MCF 10A (cell line): ENCODE measurements at regions not wholly inside any gene's neighbourhood (a gene's known extent, or its start where the extent isn't known, plus 50 kb on each side); places are given as distances from the start of the nearest gene placed in this dataset.

Source experiments
- BruUV-seq: library from RNA; stranded (reverse); fragments of 400-500 nt; replicated peaks from 2 replicates; lab custom pipeline; 2021; lab: Mats Ljungman, UMichigan
- CTCF ChIA-PET: fragments of 300-600 bp; sonication (Branson Sonifier 250); formaldehyde crosslinking; extraction: SDS; loops from one replicate; lab custom pipeline; 2021; ENCODE audit warnings: antibody characterized with exemption, inconsistent platforms; lab: Yijun Ruan, JAX
- POLR2A ChIA-PET: fragments of 300-600, 350-650 bp; sonication (Branson Sonifier 250); formaldehyde crosslinking; extraction: SDS; loops from one replicate; lab custom pipeline; 2020; ENCODE audit warnings: antibody characterized with exemption, inconsistent platforms; lab: Yijun Ruan, JAX
- DNase-seq: peaks from one replicate; pipeline ENCODE4 v3.0.0-alpha.2; 2018; ENCODE audit not compliant: unreplicated experiment
- H3K27ac Mint-ChIP-seq: one replicate; pipeline ENCODE4 v1.8.0; 2022; ENCODE audit warnings: mild to moderate bottlenecking, low read depth, mixed read lengths; ENCODE audit not compliant: unreplicated experiment
- H3K27me3 Mint-ChIP-seq: one replicate; pipeline ENCODE4 v1.8.0; 2022; ENCODE audit warnings: mixed read lengths; ENCODE audit not compliant: insufficient read depth, unreplicated experiment
- H3K36me3 Mint-ChIP-seq: one replicate; pipeline ENCODE4 v1.8.0; 2022; ENCODE audit warnings: mild to moderate bottlenecking, moderate library complexity, mixed read lengths; ENCODE audit not compliant: insufficient read depth, unreplicated experiment
- H3K4me1 Mint-ChIP-seq: one replicate; pipeline ENCODE4 v1.8.0; 2022; ENCODE audit warnings: mixed read lengths; ENCODE audit not compliant: insufficient read depth, unreplicated experiment
- H3K4me3 Mint-ChIP-seq: one replicate; pipeline ENCODE4 v1.8.0; 2022; ENCODE audit warnings: mild to moderate bottlenecking, moderate library complexity, mixed read lengths; ENCODE audit not compliant: unreplicated experiment
- H3K9me3 Mint-ChIP-seq: one replicate; pipeline ENCODE4 v1.8.0; 2022; ENCODE audit warnings: mixed read lengths; ENCODE audit not compliant: unreplicated experiment
- CTCF ChIP-seq: fragments of 200-600 bp; IDR thresholded peaks from one replicate; pipeline ENCODE4 v1.8.0; 2022; ENCODE audit warnings: antibody characterized with exemption, mild to moderate bottlenecking; ENCODE audit not compliant: unreplicated experiment
- intact Hi-C: fragments of 100-400 bp; cut with micrococcal nuclease; formaldehyde crosslinking; loops from 2 replicates; pipeline ENCODE4 v1.14.1; 2022

GRCh38 chr21:45347712-45348499 lies 57.1 kb upstream of the COL18A1 start:
- Mint-ChIP-seq H3K27ac (no peak overlapping the region), H3K27me3 (no peaks in the 10 kb centered on the region), H3K9me3 (no peaks in the 10 kb centered on the region), H3K4me1 (no peaks in the 10 kb centered on the region), H3K36me3 (peaks cover 5% of the 10 kb centered on the region), H3K4me3 (no peak overlapping the region)
- POLR2A ChIA-PET, result no interaction called here
- CTCF ChIA-PET, result no interaction called here
- BruUV-seq, result no TSS peak
- intact Hi-C loops, result no loop called here
- DNase-seq, result no peak
- TF ChIP-seq CTCF, result no peak

GRCh38 chr21:45348591-45349327 lies 56.2 kb upstream of the COL18A1 start:
- DNase-seq, result no peak
- Mint-ChIP-seq H3K4me3 (no peak overlapping the region), H3K9me3 (no peaks in the 10 kb centered on the region), H3K4me1 (no peaks in the 10 kb centered on the region), H3K36me3 (no peaks in the 10 kb centered on the region), H3K27me3 (no peaks in the 10 kb centered on the region), H3K27ac (no peak overlapping the region)
- intact Hi-C loops, result no loop called here
- no peak for TF ChIP-seq CTCF
- ChIA-PET POLR2A (no interaction called here), CTCF (no interaction called here)
- no TSS peak for BruUV-seq

GRCh38 chr21:45350206-45350854 lies 54.6 kb upstream of the COL18A1 start:
- H3K9me3 Mint-ChIP-seq, result no peaks in the 10 kb centered on the region
- no peak overlapping the region for H3K4me3 Mint-ChIP-seq
- POLR2A ChIA-PET, result interaction anchor here (0.7 to 0.9 kb wide), 2 partner anchors 14 to 16 kb away, joined by 3 to 6 read pairs; no protein-coding TSS in a partner anchor
- intact Hi-C loops, result no loop called here
- no TSS peak for BruUV-seq
- no peak for TF ChIP-seq CTCF
- CTCF ChIA-PET, result interaction anchor here (0.5 to 0.8 kb wide), 4 partner anchors 58 to 1286 kb away, joined by 3 to 4 read pairs (median 3); no protein-coding TSS in a partner anchor
- no peak overlapping the region for H3K27ac Mint-ChIP-seq
- no peak for DNase-seq
- H3K27me3 Mint-ChIP-seq, result no peaks in the 10 kb centered on the region
- no peaks in the 10 kb centered on the region for H3K4me1 Mint-ChIP-seq
- no peaks in the 10 kb centered on the region for H3K36me3 Mint-ChIP-seq

GRCh38 chr21:45351061-45351460 lies 53.9 kb upstream of the COL18A1 start:
- Mint-ChIP-seq H3K36me3 (no peaks in the 10 kb centered on the region), H3K27ac (no peak overlapping the region), H3K9me3 (no peaks in the 10 kb centered on the region), H3K4me3 (no peak overlapping the region), H3K4me1 (no peaks in the 10 kb centered on the region), H3K27me3 (no peaks in the 10 kb centered on the region)
- DNase-seq, result no peak
- ChIA-PET POLR2A (no interaction called here), CTCF (no interaction called here)
- no peak for TF ChIP-seq CTCF
- no TSS peak for BruUV-seq
- intact Hi-C loops, result no loop called here
